ENCODE measurements at regions not wholly inside any gene's neighbourhood (a gene's known extent, or its start where the extent isn't known, plus 50 kb on each side); places are given as distances from the start of the nearest gene placed in this dataset.

GRCh38 chr4:186404562-186405134 is 138.7 kb downstream of the F11 start:
- TF ChIP-seq GTF2F1 (IDR thresholded peaks at IDR 0.05; ENCODE audit: borderline replicate concordance, low read depth, low read length) (no peak), SAP30 (IDR thresholded peaks at IDR 0.05; ENCODE audit: insufficient read depth, insufficient replicate concordance, low read length) (no peak), POLR2A (IDR thresholded peaks at IDR 0.05; ENCODE audit: control extremely low read depth in 1 of 2, low read depth in 2 of 2, low read length in 2 of 2) (no peak), EZH2 (IDR thresholded peaks at IDR 0.05; ENCODE audit: low read depth, low read length, severe bottlenecking) (no peak), YY1 (IDR thresholded peaks at IDR 0.05; ENCODE audit: low read depth, low read length) (no peak), RNF2 (IDR thresholded peaks at IDR 0.05; ENCODE audit: borderline replicate concordance, low read depth, low read length, missing control alignments, poor library complexity, severe bottlenecking) (no peak), TEAD4 (IDR thresholded peaks at IDR 0.05; ENCODE audit: low read depth, low read length) (no peak), CTCF (IDR thresholded peaks at IDR 0.05; ENCODE audit: control extremely low read depth in 1 of 3, insufficient read depth in 1 of 3, low read depth in 1 of 3, low read length in 3 of 3) (no peak), SUZ12 (IDR thresholded peaks at IDR 0.05; ENCODE audit: low read length) (no peak)
- TF ChIP-seq, protein P1, sequence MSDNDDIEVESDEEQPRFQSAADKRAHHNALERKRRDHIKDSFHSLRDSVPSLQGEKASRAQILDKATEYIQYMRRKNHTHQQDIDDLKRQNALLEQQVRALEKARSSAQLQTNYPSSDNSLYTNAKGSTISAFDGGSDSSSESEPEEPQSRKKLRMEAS (IDR thresholded peaks at IDR 0.05) = no peak
